Astrocyte (in vitro differentiated cells and primary cell): ENCODE measurements at regions not wholly inside any gene's neighbourhood (a gene's known extent, or its start where the extent isn't known, plus 50 kb on each side); places are given as distances from the start of the nearest gene placed in this dataset.

ENCODE experiments used
- EZH2 ChIP-seq: IDR thresholded peaks from 2 replicates; pipeline ENCODE4 v1.6.1; 2012; ENCODE audit warnings: mild to moderate bottlenecking, low read length, inconsistent platforms; ENCODE audit not compliant: insufficient read depth
- TF ChIP-seq, protein P1 (sequence below): IDR thresholded peaks from 2 replicates; pipeline ENCODE4 v1.5.1; 2011; ENCODE audit warnings: low read depth, mild to moderate bottlenecking, inconsistent platforms, low read length, moderate library complexity; ENCODE audit not compliant: insufficient read depth

DNA sequence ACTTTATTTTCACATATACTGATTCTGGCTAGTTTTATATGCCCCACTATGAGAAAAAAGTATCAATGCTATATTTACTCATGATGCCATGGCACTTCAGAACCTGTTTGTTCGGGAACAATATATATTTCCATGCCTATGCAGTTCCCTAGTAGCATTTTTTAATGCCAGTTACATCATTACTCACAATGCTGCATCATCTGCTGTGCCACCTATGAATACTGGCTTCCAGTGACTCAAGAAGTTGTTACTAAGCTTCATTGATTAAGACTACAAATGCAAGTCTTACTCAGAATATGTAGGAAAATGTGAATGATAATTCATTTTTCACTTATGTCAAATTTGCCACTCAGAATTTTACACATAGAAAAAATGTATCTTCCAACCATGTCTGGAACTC is 97.9 kb downstream of the MAFB start:
- TF ChIP-seq, protein P1, sequence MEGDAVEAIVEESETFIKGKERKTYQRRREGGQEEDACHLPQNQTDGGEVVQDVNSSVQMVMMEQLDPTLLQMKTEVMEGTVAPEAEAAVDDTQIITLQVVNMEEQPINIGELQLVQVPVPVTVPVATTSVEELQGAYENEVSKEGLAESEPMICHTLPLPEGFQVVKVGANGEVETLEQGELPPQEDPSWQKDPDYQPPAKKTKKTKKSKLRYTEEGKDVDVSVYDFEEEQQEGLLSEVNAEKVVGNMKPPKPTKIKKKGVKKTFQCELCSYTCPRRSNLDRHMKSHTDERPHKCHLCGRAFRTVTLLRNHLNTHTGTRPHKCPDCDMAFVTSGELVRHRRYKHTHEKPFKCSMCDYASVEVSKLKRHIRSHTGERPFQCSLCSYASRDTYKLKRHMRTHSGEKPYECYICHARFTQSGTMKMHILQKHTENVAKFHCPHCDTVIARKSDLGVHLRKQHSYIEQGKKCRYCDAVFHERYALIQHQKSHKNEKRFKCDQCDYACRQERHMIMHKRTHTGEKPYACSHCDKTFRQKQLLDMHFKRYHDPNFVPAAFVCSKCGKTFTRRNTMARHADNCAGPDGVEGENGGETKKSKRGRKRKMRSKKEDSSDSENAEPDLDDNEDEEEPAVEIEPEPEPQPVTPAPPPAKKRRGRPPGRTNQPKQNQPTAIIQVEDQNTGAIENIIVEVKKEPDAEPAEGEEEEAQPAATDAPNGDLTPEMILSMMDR: no peak
- TF ChIP-seq EZH2: no peak
